ES-I3 (cell line): ENCODE measurements at regions not wholly inside any gene's neighbourhood (a gene's known extent, or its start where the extent isn't known, plus 50 kb on each side); places are given as distances from the start of the nearest gene placed in this dataset.

Experiments
- H3K36me3 ChIP-seq: 2 replicates; pipeline ENCODE4 v1.6.1; 2013; ENCODE audit warnings: mild to moderate bottlenecking, low read length, control low read depth, moderate library complexity; ENCODE audit not compliant: insufficient read depth
- H3K4me1 ChIP-seq: 2 replicates; pipeline ENCODE4 v1.6.1; 2013; ENCODE audit warnings: mild to moderate bottlenecking, control low read depth, low read length; ENCODE audit not compliant: insufficient read depth
- H3K9ac ChIP-seq: 2 replicates; pipeline ENCODE4 v1.6.1; 2013; ENCODE audit warnings: low read depth, mild to moderate bottlenecking, low read length, moderate library complexity
- H3K9me3 ChIP-seq: 2 replicates; pipeline ENCODE4 v1.6.1; 2013; ENCODE audit warnings: mild to moderate bottlenecking, low read length, moderate library complexity; ENCODE audit not compliant: control insufficient read depth, insufficient read depth

- Histone ChIP-seq H3K4me1 (peaks cover 7% of the 10 kb centered on the region), H3K9ac (peak overlapping the region; percentile 60; the same call in 1 of the 2 replicates), H3K9me3 (no peaks in the 10 kb centered on the region), H3K36me3 (no peaks in the 10 kb centered on the region)
These were observed 75.6 kb upstream of the BCOR start for GRCh38 chrX:40173143-40174000.

GRCh38 chrX:40172401-40173142 is 74.8 kb upstream of the BCOR start:
- Histone ChIP-seq H3K4me1 (peaks cover 7% of the 10 kb centered on the region), H3K9me3 (no peaks in the 10 kb centered on the region), H3K9ac (peak overlapping the region; percentile 56), H3K36me3 (no peaks in the 10 kb centered on the region)

GRCh38 chrX:40171513-40172400 is 74.0 kb upstream of the BCOR start:
- H3K9ac ChIP-seq, result peak overlapping the region; percentile 56
- peaks cover 9% of the 10 kb centered on the region for H3K4me1 ChIP-seq
- H3K36me3 ChIP-seq, result no peaks in the 10 kb centered on the region
- H3K9me3 ChIP-seq, result no peaks in the 10 kb centered on the region

- Histone ChIP-seq H3K9ac (peak overlapping the region; percentile 56; the same call in 1 of the 2 replicates), H3K9me3 (no peaks in the 10 kb centered on the region), H3K4me1 (peaks cover 17% of the 10 kb centered on the region), H3K36me3 (no peaks in the 10 kb centered on the region)
These were observed 73.2 kb upstream of the BCOR start for GRCh38 chrX:40170830-40171512.

GRCh38 chrX:40169193-40170101 is 71.7 kb upstream of the BCOR start:
- H3K9me3 ChIP-seq, result no peaks in the 10 kb centered on the region
- H3K9ac ChIP-seq, result peak overlapping the region; percentile 44
- H3K36me3 ChIP-seq, result no peaks in the 10 kb centered on the region
- peaks cover 24% of the 10 kb centered on the region for H3K4me1 ChIP-seq

GRCh38 chrX:40168480-40169011 is 70.8 kb upstream of the BCOR start:
- peak overlapping the region; percentile 42; the same call in 1 of the 2 replicates for H3K9ac ChIP-seq
- peaks cover 28% of the 10 kb centered on the region for H3K4me1 ChIP-seq
- H3K9me3 ChIP-seq, result no peaks in the 10 kb centered on the region
- H3K36me3 ChIP-seq, result no peaks in the 10 kb centered on the region

GRCh38 chrX:40167850-40168479 is 70.2 kb upstream of the BCOR start:
- Histone ChIP-seq H3K4me1 (peaks cover 22% of the 10 kb centered on the region), H3K9me3 (no peaks in the 10 kb centered on the region), H3K36me3 (no peaks in the 10 kb centered on the region), H3K9ac (peak overlapping the region; percentile 42; the same call in 1 of the 2 replicates)

GRCh38 chrX:40167233-40167849 is 69.6 kb upstream of the BCOR start:
- no peaks in the 10 kb centered on the region for H3K9me3 ChIP-seq
- H3K9ac ChIP-seq, result peak overlapping the region; percentile 42; the same call in 1 of the 2 replicates
- H3K4me1 ChIP-seq, result peaks cover 22% of the 10 kb centered on the region
- H3K36me3 ChIP-seq, result no peaks in the 10 kb centered on the region

- Histone ChIP-seq H3K9ac (no peak overlapping the region), H3K9me3 (no peaks in the 10 kb centered on the region), H3K4me1 (peaks cover 22% of the 10 kb centered on the region), H3K36me3 (no peaks in the 10 kb centered on the region)
These were observed 68.8 kb upstream of the BCOR start for GRCh38 chrX:40166582-40166981.

GRCh38 chrX:40165861-40166260 is 68.1 kb upstream of the BCOR start:
- Histone ChIP-seq H3K36me3 (no peaks in the 10 kb centered on the region), H3K9ac (no peak overlapping the region; the same call in 1 of the 2 replicates), H3K4me1 (peaks cover 22% of the 10 kb centered on the region), H3K9me3 (no peaks in the 10 kb centered on the region)

- H3K36me3 ChIP-seq, result no peaks in the 10 kb centered on the region
- H3K4me1 ChIP-seq, result peaks cover 22% of the 10 kb centered on the region
- H3K9ac ChIP-seq, result no peak overlapping the region
These were observed 67.4 kb upstream of the BCOR start for GRCh38 chrX:40165206-40165605.

GRCh38 chrX:40164751-40165150 is 67.0 kb upstream of the BCOR start:
- Histone ChIP-seq H3K4me1 (peaks cover 22% of the 10 kb centered on the region), H3K9me3 (no peaks in the 10 kb centered on the region), H3K36me3 (no peaks in the 10 kb centered on the region)

More at GRCh38 chrX:40165206-40165605, 67.4 kb upstream of the BCOR start:
- no peaks in the 10 kb centered on the region for H3K9me3 ChIP-seq

More at GRCh38 chrX:40164751-40165150, 67.0 kb upstream of the BCOR start:
- no peak overlapping the region for H3K9ac ChIP-seq
